ENCODE measurements at regions not wholly inside any gene's neighbourhood (a gene's known extent, or its start where the extent isn't known, plus 50 kb on each side); places are given as distances from the start of the nearest gene placed in this dataset.

- FAIRE-seq = no peak
These were observed 345.7 kb upstream of the WWC1 start for GRCh38 chr5:167945542-167946384.

DNA sequence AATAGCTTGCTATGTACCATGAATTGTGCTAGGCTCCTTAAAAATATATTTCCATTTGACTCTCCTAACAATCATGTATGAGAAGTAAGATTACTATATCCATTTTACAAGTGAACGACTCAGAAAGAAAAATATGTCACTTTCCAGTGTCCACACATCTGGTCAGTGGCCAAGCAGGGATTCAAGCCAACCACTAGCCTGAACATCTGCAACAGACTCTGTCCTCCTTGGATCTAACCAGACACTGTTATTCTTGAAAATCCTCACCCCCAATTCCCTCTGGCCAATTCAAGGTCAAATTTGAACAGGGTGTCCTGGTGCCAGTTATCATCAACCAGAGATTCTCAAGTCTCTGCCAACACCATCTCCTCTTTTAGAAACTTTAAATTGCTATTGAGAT is 344.1 kb upstream of the WWC1 start:
- FAIRE-seq = no peak

GRCh38 chr5:167948251-167948650 is 343.2 kb upstream of the WWC1 start:
- no peak for FAIRE-seq

- no peak for FAIRE-seq
These were observed 342.0 kb upstream of the WWC1 start for GRCh38 chr5:167949435-167949834.

DNA sequence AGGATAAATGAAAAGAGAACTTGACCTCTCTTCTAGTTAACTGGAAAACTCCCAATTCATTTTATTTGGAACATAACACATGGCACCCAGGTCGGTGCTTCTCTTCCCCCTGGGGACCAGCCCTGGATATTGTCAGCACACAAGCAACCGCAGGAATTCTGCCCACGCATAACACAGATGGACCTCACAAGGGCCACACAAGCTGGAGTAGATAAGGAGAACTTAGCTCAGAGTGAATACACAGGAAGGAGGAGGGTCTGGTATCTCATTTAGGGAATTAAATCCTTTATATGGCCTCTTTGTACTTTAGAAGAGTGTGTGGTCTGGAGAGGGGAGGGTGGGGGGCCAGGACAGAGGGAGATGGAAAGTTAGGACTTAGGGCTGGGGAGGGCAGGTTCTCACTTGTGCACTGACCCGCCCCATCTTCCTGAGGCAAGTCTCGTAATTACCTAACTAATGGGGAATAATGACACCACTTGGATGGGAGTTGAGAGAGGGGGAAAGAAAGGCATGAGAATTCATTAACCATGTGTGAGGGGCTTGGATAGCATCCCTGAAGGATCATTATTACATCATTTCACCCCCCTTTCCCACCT is 341.2 kb upstream of the WWC1 start:
- peak; percentile 93 for FAIRE-seq

- FAIRE-seq = no peak
These were observed 340.3 kb upstream of the WWC1 start for GRCh38 chr5:167951116-167951515.

- no peak for FAIRE-seq
These were observed 339.0 kb upstream of the WWC1 start for GRCh38 chr5:167952278-167952995.

GRCh38 chr5:167953151-167953798 is 338.2 kb upstream of the WWC1 start:
- no peak for FAIRE-seq

GRCh38 chr5:167961731-167962130 is 329.7 kb upstream of the WWC1 start:
- FAIRE-seq = no peak

DNA sequence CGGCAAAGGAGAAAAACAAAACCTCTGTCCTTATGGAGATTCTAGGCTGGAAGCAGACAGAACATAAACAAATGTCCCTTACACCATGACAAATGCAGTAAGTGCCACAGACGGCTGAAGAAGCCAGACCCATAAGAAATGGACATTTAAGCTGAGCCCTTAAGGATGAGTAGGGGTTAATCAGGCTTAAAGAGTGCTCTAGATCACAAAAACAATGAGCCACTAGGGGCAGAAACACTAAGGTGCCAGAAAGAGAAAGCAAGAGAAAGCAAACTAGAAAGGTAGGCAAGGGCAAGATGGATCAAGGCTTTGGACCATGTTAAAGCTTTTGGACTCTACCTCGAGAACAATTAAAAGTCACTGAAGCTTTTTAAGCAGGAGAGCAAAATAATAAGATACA is 326.9 kb upstream of the WWC1 start:
- FAIRE-seq = no peak

DNA sequence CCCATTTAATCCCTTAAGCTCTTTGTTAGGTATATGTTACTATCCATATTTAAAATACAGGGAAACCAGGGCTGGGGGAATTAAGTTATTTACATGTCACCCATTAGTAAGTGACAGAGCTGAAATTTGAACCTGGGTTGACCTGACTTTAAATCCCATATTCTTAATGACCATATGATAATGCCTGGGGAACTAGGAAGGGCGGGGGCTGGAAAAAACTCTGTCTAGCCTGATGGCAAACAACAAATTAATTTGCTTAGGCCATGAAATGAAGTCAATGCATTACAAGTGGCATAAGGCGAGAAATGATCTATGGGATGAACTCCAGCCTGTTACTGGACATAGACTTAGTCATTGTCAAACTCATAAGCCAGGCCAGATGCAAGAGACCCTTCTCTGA is 325.7 kb upstream of the WWC1 start:
- no peak for FAIRE-seq

DNA sequence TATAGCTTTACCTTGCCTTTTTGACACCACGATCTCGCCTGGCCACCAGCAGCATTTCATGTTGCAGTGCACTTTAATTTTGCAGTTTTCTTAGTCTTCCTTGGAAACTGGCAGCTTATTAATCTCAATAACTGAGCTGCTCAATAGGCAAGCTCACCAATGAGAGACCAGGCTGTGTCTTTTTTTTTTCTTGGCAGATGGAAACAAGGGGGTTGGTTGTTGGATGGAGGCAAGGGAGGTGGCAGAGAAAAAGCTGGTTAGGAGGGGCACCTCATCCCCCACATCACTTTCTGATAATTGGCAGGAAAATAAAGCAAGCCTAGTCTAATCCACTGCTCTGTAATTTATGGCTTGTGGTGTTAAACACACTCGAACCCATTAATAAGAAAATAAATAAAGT is 324.5 kb upstream of the WWC1 start:
- no peak for FAIRE-seq

GRCh38 chr5:167967494-167968177 is 323.8 kb upstream of the WWC1 start:
- FAIRE-seq = no peak

DNA sequence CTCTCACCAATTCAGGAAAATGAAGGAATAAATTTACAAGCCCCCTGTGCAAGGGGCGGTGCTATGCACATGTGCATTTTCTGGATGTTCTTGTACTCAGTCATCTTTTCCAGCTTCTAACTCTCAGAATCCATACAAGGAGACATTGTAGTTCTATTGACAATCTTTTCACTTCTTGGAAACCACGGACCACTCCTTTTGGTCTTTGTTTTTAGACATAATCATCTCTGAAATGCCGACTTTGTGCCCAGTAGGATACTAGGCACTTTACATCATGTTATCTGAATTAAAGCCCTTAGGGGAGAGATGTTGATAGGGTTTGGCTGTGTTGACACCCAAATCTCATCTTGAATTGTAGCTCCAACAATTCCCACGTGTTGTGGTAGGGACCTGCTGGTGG is 322.6 kb upstream of the WWC1 start:
- FAIRE-seq = no peak

GRCh38 chr5:167969998-167970397 is 321.4 kb upstream of the WWC1 start:
- FAIRE-seq = no peak

- FAIRE-seq = no peak
These were observed 319.7 kb upstream of the WWC1 start for GRCh38 chr5:167971706-167972105.

- no peak for FAIRE-seq
These were observed 318.3 kb upstream of the WWC1 start for GRCh38 chr5:167973126-167973525.

GRCh38 chr5:167984951-167985350 is 306.5 kb upstream of the WWC1 start:
- no peak for FAIRE-seq

DNA sequence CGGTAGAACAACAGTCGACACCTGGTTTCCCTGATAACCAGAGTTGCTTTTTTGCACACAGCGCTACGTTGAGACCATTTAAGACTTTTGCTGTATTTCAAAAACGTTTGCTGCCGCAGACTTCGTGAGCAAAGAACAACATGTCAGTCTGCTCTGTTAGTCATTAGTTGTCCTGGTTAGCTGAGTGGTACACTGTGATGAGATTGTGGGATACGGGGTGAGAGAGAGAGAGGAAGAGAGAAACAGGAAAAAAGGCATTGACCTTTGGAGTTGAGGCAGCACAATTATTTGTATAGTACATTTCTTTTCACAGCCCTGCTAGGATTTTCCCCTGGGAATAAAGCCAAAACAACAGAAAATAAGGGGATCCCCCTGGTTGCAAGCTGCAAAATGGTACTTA is 306.1 kb upstream of the WWC1 start:
- FAIRE-seq = no peak

GRCh38 chr5:167987490-167988280 is 303.8 kb upstream of the WWC1 start:
- FAIRE-seq = no peak

DNA sequence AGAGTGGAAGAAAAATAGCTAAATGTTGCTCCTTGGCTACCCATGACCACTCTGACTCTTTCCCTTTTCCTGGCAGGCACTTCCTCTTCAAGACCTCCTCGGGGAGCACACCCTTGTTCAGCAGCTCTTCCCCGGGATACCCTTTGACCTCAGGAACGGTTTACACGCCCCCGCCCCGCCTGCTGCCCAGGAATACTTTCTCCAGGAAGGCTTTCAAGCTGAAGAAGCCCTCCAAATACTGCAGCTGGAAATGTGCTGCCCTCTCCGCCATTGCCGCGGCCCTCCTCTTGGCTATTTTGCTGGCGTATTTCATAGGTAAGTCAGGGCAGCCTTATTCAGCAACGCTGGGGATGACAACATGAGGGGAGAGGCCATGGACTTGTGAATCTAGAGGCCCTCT is 298.6 kb upstream of the WWC1 start:
- FAIRE-seq = no peak

- FAIRE-seq = no peak
These were observed 297.7 kb upstream of the WWC1 start for GRCh38 chr5:167993771-167994170.
